IPS-18a (cell line): ENCODE measurements at regions not wholly inside any gene's neighbourhood (a gene's known extent, or its start where the extent isn't known, plus 50 kb on each side); places are given as distances from the start of the nearest gene placed in this dataset.

Experiments
- H3K27ac ChIP-seq: one replicate; pipeline ENCODE4 v1.5.1; 2013; ENCODE audit warnings: low read length
- H3K27me3 ChIP-seq: one replicate; pipeline ENCODE4 v1.6.1; 2013; ENCODE audit warnings: mild to moderate bottlenecking, low read length; ENCODE audit not compliant: control insufficient read depth, insufficient read depth
- H3K36me3 ChIP-seq: one replicate; pipeline ENCODE4 v1.6.1; 2013; ENCODE audit warnings: low read depth, low read length; ENCODE audit not compliant: control insufficient read depth
- H3K4me1 ChIP-seq: one replicate; pipeline ENCODE4 v1.6.1; 2013; ENCODE audit warnings: low read depth, low read length; ENCODE audit not compliant: control insufficient read depth
- H3K4me3 ChIP-seq: one replicate; pipeline ENCODE4 v1.5.1; 2013; ENCODE audit warnings: low read length
- H3K9ac ChIP-seq: one replicate; pipeline ENCODE4 v1.6.1; 2013; ENCODE audit warnings: mild to moderate bottlenecking, low read length, moderate library complexity
- H3K9me3 ChIP-seq: one replicate; pipeline ENCODE4 v1.6.1; 2013; ENCODE audit warnings: low read depth, low read length; ENCODE audit not compliant: control insufficient read depth

GRCh38 chr15:70439880-70440279 is 323.5 kb downstream of the UACA start:
- Histone ChIP-seq H3K9ac (no peak overlapping the region), H3K4me1 (peaks cover 14% of the 10 kb centered on the region), H3K4me3 (no peak overlapping the region), H3K36me3 (no peaks in the 10 kb centered on the region), H3K27me3 (no peaks in the 10 kb centered on the region), H3K9me3 (no peaks in the 10 kb centered on the region), H3K27ac (no peak overlapping the region)

- Histone ChIP-seq H3K9me3 (no peaks in the 10 kb centered on the region), H3K4me3 (no peak overlapping the region), H3K9ac (no peak overlapping the region), H3K36me3 (no peaks in the 10 kb centered on the region), H3K27me3 (no peaks in the 10 kb centered on the region), H3K4me1 (peaks cover 19% of the 10 kb centered on the region), H3K27ac (no peak overlapping the region)
These were observed 324.0 kb downstream of the UACA start for GRCh38 chr15:70439304-70439877.

- Histone ChIP-seq H3K9ac (no peak overlapping the region), H3K4me1 (peaks cover 23% of the 10 kb centered on the region), H3K36me3 (no peaks in the 10 kb centered on the region), H3K4me3 (no peak overlapping the region), H3K9me3 (no peaks in the 10 kb centered on the region), H3K27ac (no peak overlapping the region), H3K27me3 (no peaks in the 10 kb centered on the region)
These were observed 324.6 kb downstream of the UACA start for GRCh38 chr15:70438776-70439175.

- Histone ChIP-seq H3K9ac (no peak overlapping the region), H3K9me3 (no peaks in the 10 kb centered on the region), H3K27ac (no peak overlapping the region), H3K36me3 (no peaks in the 10 kb centered on the region), H3K4me1 (peaks cover 19% of the 10 kb centered on the region), H3K4me3 (no peak overlapping the region), H3K27me3 (no peaks in the 10 kb centered on the region)
These were observed 325.4 kb downstream of the UACA start for GRCh38 chr15:70437882-70438451.

GRCh38 chr15:70437089-70437488 is 326.3 kb downstream of the UACA start:
- H3K4me1 ChIP-seq = peaks cover 19% of the 10 kb centered on the region
- H3K27me3 ChIP-seq = no peaks in the 10 kb centered on the region
- H3K27ac ChIP-seq = no peak overlapping the region
- no peaks in the 10 kb centered on the region for H3K9me3 ChIP-seq
- no peak overlapping the region for H3K9ac ChIP-seq
- H3K4me3 ChIP-seq = no peak overlapping the region
- no peaks in the 10 kb centered on the region for H3K36me3 ChIP-seq

GRCh38 chr15:70436428-70436827 is 326.9 kb downstream of the UACA start:
- H3K4me1 ChIP-seq = peaks cover 19% of the 10 kb centered on the region
- no peak overlapping the region for H3K9ac ChIP-seq
- H3K9me3 ChIP-seq = no peaks in the 10 kb centered on the region
- no peak overlapping the region for H3K4me3 ChIP-seq
- H3K27me3 ChIP-seq = no peaks in the 10 kb centered on the region
- H3K27ac ChIP-seq = no peak overlapping the region
- no peaks in the 10 kb centered on the region for H3K36me3 ChIP-seq

GRCh38 chr15:70435872-70436271 is 327.5 kb downstream of the UACA start:
- Histone ChIP-seq H3K27ac (no peak overlapping the region), H3K36me3 (no peaks in the 10 kb centered on the region), H3K9me3 (no peaks in the 10 kb centered on the region), H3K9ac (no peak overlapping the region), H3K4me1 (peaks cover 19% of the 10 kb centered on the region), H3K27me3 (no peaks in the 10 kb centered on the region), H3K4me3 (no peak overlapping the region)

GRCh38 chr15:70435369-70435768 is 328.0 kb downstream of the UACA start:
- Histone ChIP-seq H3K9ac (no peak overlapping the region), H3K36me3 (no peaks in the 10 kb centered on the region), H3K4me3 (no peak overlapping the region), H3K4me1 (peaks cover 19% of the 10 kb centered on the region), H3K27ac (no peak overlapping the region), H3K9me3 (no peaks in the 10 kb centered on the region), H3K27me3 (no peaks in the 10 kb centered on the region)

GRCh38 chr15:70433586-70434324 is 329.6 kb downstream of the UACA start:
- H3K9ac ChIP-seq = no peak overlapping the region
- H3K9me3 ChIP-seq = no peaks in the 10 kb centered on the region
- no peaks in the 10 kb centered on the region for H3K36me3 ChIP-seq
- no peaks in the 10 kb centered on the region for H3K27me3 ChIP-seq
- H3K27ac ChIP-seq = no peak overlapping the region
- no peak overlapping the region for H3K4me3 ChIP-seq
- peaks cover 19% of the 10 kb centered on the region for H3K4me1 ChIP-seq

- H3K27ac ChIP-seq = no peak overlapping the region
- no peaks in the 10 kb centered on the region for H3K9me3 ChIP-seq
- H3K4me1 ChIP-seq = peaks cover 18% of the 10 kb centered on the region
- H3K36me3 ChIP-seq = no peaks in the 10 kb centered on the region
- H3K4me3 ChIP-seq = no peak overlapping the region
- H3K27me3 ChIP-seq = no peaks in the 10 kb centered on the region
- H3K9ac ChIP-seq = no peak overlapping the region
These were observed 330.3 kb downstream of the UACA start for GRCh38 chr15:70432924-70433495.

GRCh38 chr15:70431854-70432253 is 331.5 kb downstream of the UACA start:
- Histone ChIP-seq H3K4me1 (peaks cover 15% of the 10 kb centered on the region), H3K27ac (no peak overlapping the region), H3K9ac (no peak overlapping the region), H3K4me3 (no peak overlapping the region), H3K27me3 (no peaks in the 10 kb centered on the region), H3K36me3 (no peaks in the 10 kb centered on the region), H3K9me3 (no peaks in the 10 kb centered on the region)
